ENCODE measurements at regions not wholly inside any gene's neighbourhood (a gene's known extent, or its start where the extent isn't known, plus 50 kb on each side); places are given as distances from the start of the nearest gene placed in this dataset.
"Not testable (repeated sequence)": the region's sequence is repeated elsewhere in the genome, so short reads cannot be mapped to it uniquely, and the experiment has no call there.

GRCh38 chr9:96062031-96062430, 186.5 kb downstream of the ERCC6L2 start:
- DNase-seq = no peak

GRCh38 chr9:96061293-96061987, 185.9 kb downstream of the ERCC6L2 start:
- DNase-seq = peak; percentile 29

DNA sequence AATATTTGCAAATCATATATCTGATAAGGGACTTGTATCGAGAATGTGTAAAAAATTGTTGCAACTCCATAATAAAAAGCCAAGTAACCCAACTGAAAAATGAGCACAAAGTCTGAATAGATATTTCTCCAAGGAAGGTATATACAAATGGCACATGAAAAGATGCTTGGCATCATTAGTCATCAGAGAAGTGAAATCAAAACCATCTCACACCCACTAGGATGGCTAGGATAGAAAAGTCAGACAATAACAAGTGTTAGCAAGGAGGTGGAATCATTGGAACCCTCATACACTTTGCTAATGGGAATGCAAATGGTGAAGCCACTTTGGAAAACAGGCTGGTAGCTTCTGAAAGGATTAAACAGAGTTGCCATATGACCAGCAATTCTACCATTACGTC, 182.7 kb downstream of the ERCC6L2 start:
- DNase-seq = no peak

GRCh38 chr9:96057155-96057554, 181.7 kb downstream of the ERCC6L2 start:
- no peak for DNase-seq

- no peak for DNase-seq
These were observed 180.7 kb downstream of the ERCC6L2 start for GRCh38 chr9:96056226-96056625.

- not testable (repeated sequence) for DNase-seq
These were observed 178.8 kb downstream of the ERCC6L2 start for GRCh38 chr9:96054248-96054647.

DNA sequence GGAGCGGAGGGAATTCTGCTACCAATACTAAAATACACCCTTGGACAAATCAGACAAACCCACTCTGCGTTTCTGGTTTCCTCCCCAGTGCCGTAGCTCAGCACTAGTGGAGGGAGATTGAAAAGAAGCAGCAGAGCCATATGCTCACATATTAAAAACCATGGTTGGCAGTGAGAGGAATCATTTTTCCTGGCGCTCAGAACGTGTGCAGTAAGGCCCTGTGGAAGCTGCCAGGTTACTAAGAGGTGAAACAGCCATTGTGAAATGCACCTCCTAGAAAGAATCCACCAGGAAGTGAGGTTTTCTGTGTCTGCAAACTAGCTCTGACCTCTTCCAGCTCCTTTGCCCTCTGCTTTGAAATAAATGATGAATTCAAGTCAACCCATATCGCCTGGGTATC, 177.2 kb downstream of the ERCC6L2 start:
- no peak for DNase-seq

- no peak for DNase-seq
These were observed 175.9 kb downstream of the ERCC6L2 start for GRCh38 chr9:96051423-96051822.

- DNase-seq = no peak
These were observed 175.3 kb downstream of the ERCC6L2 start for GRCh38 chr9:96050861-96051155.

DNA sequence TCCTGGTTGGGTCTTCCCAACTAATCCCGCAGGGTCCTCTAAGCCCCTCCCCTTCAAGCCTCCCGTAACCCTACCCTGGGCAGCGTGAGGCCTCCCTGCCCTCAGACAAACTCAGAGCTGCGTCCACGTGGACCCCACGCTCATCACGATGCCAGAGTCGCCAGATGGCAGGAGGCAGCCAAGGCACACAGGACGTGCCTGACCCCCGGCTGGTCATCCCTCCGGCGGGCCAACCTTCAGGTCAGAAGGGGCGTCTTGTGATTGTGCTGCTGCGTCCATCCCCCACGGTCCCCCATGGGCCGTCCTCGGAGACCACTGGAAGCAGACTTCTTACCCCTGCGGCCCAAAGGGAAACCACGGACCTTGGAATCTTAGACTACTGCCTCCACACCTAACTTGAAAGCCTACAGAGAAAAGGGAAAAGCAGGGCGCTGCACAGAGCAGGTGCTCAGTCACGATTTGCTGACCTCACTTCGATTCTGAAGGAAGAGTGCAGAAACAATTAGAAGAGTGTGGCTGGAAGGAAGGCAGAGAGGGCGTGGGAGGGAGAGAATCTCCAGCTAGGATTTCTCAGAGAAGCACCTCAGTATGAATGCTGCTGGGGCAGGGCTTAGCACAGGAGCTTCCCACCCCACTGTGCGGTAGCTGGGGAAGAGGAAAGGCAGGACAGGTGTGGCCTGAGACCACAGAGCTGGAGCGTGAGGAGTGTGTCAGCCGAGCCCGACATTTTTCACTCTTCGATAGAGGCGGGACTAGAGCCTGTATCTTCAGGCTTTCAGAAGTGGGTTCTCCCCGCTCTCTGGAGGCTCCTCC, 174.8 kb downstream of the ERCC6L2 start:
- DNase-seq = no peak

DNA sequence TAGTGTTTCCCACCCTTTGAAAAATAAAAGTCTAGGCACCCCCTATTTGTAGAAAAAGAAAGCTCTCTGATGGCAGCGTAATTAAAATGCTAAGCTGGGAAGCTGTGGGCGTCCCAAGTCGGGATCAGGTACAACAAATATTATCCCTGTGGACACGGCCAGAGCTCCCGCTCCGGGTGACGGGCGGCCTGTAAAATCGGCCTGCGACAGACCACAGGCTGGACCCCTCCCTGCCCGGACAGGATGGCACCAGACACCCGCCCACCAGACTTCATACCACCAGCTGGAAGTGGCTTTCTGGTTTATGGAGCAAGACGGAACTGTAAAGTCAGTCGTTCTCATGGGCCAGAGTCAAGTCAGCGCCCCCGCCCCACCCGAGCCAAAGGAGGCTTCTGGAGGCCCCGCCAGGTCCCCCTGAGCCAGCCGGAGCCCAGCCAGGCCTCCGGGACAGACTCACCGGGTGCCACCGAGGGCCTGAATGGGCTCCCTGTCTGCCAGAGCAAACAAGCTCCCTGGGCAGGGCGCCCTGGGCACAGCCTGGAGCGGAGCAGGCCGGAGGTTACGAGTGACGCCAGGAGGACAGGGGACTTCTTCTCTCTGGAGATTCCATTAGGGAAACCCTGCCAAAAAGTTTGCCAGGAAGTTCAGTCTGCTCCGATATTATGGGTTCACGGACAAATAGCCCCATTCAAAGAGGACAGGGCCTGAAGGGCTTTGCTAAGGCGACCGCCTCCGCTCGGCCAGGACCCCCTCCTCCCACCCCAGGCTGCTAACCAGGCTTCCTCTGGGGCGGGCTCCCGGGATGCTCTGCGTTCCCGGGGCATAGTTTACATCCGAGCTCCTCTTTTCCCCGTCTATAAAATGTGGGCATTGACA, 173.7 kb downstream of the ERCC6L2 start:
- no peak for DNase-seq

DNA sequence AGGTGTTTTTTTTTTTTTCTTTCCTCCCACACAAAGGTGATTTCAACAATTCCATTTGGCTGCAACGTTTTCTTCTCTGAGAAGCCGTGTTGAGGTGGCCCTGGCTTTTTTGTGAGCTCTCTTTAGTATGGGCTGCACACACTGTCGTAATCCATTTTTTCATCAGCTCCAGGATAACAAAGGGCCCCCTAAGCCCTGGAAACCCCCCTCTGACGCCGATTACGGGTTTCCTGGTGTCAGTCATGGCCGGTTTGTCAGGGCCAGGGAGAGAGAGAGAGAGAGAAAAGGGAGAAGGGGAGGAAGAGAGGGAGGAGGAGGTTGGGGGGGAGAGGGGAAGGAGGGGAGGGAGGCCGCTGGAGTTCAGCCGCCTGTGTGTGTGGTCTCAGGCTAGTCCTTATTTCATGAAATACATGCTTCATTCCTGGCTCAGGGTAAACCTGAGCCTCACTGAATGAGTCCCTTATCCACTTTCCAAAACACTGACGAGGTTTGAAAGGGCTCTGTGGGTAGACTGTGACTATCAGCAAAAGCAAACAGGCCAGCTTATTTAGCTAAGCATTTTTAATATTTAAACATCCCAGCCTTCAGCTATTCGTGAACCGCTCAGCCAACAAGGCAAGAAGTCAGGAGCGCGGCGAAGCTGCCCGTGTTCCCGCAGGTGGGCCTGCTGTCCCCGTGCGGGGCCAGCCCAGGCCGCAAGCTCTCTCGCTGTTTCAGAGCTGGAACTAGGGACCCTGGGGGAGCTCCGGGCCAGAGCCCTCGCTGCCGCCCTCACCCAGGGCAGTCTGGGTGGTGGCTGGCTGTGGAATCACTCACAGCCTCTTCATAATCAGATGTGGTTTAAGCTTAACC, 172.8 kb downstream of the ERCC6L2 start:
- DNase-seq = no peak

DNA sequence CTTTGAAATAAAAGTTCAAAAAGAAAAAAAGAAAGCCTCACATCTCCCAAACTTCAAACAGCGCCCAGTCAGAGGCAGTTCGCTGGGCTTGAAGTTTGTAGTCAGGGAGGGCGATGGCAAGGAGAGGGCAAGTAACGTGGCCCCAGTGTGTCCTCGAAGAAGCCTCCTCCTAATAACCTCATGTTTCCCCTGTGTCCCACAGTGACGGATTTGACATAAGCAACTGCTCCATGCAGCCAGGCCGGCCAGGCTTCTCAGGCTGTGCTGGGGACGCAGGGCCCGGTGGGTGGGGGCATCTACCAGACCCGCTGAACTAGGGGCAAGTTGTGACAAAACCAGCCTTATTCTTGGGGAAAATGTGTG, 172.2 kb downstream of the ERCC6L2 start:
- DNase-seq = no peak

DNA sequence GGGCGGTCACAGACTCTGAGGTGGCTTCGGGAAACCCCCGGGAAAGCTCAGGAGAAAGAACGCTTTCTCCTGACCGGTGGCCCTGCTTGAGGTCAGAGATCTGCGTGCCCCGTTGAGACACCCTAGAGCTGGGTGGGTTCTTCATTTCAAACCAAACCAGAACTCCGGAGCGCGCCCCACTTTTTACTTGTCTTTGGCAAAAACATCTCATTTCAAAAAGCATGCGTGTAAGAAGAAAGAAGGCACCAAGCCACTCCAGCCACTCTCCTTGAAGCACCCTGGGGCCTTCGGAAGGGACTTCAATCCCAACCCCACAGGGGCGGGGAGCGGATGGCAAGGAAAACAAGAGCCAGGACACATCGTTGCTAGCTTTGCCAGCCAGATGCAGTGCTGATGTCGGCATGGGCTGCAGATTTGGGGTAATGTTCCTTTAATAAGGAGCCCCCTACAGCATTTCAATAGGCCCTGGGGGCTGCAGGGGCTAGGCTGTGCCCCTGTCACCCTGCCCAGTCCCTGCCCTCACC, 171.7 kb downstream of the ERCC6L2 start:
- no peak for DNase-seq

DNA sequence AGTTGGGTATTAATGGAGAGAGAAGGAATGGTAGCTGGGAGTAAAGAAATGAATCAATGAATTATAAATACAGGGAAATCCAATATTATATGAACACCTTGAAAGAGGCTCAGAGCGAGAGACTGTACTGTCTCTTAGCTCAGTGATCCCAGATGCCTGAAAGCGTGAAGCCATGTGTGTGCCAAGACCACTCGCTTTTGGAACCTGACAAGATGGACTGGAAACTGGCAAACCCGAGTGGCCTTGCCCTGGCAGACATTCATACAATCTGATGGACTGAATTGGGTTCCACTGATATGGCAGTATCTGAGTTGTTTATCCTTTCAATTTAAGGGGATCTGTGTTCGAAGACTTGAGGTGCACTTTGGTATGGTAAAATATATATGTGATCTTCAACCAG, 170.3 kb downstream of the ERCC6L2 start:
- no peak for DNase-seq

DNA sequence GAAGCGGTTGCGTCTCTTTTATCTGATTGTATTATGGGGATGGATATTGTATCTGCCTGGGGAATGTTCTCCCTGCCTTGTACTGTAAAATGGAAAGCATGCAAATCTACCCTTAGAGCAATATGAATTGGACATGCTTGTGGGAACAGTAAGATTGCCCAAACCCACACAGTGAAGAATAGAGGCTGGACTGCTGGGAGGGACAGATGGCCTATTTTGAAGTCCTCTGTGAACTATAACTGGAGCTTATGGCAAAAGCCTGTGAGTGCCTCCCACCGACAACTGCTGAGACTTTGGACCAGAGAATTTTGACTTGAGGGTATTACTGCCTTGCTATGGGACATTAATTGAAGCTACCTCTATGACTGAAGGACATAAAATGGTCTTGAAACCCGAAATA, 168.9 kb downstream of the ERCC6L2 start:
- DNase-seq = no peak

DNA sequence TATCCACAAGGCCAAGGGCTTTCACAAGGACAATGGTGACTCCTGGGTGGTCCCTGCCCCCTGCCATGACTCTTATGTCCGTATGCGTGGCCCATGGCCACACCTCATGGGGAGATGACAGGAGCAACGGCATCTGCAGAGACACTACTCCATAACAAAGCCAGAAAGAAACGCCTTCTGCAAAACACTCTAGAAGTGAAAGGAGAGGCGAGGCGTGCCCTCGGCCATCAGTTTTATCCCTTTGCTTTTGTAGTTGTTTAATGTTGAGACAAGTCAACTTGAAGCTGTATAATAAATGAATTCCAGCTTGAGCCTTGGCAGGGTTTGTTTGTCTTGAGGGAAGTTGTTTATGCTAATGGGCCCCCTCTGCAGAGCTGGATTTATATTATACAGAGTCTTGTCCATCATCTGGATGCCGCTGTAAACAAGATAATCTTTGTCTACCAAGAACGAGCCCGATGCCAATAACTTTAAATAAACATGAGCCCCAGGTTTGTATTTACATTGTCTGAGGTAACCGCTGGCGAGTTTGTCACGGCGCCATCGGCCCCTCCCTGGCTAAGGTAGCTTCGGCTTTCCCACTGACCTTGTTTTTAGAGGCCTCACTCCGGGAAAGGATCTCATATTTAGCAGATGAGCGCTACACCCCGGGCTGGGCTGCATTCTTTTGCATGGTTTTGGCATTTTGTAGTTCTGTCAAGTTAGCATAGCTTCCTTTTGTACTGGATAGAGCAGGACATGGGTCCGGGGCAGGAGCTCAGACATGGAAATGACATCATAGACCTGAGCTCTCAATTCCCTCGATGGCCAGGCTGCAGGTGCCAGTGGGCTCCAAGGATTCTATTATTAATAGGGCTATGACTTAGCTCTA, 165.3 kb downstream of the ERCC6L2 start:
- peak; percentile 44 for DNase-seq

GRCh38 chr9:96038914-96039313, 163.4 kb downstream of the ERCC6L2 start:
- no peak for DNase-seq

- no peak for DNase-seq
These were observed 162.8 kb downstream of the ERCC6L2 start for GRCh38 chr9:96038271-96038670.

DNA sequence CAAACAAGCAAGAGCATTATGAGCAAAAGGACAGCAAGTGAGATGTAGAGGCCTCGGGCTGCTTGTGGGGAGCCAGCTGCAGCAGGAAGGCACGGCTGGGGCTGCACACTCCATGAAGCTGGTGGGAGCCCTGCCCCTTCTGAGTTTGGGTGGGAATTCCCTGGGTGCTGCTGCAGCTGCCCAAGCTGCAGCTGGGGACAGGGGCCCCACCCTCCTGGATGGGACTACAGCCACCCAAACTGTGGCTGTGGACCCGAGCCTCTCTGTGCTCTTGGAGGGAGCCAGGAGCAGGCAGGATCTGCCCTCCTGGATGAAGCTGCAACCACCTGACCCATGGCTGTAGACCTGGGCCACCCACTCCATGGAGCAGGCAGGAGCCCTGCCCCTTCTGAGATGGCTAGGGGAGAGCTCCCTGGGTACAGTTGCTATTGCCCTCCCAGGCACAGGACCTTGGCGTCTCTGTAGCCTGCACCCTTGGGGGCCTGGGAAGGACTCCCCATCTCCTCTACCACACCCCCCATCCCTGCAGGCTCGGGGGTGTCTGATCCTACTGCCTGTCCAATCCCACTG, 159.1 kb downstream of the ERCC6L2 start:
- no peak for DNase-seq

DNA sequence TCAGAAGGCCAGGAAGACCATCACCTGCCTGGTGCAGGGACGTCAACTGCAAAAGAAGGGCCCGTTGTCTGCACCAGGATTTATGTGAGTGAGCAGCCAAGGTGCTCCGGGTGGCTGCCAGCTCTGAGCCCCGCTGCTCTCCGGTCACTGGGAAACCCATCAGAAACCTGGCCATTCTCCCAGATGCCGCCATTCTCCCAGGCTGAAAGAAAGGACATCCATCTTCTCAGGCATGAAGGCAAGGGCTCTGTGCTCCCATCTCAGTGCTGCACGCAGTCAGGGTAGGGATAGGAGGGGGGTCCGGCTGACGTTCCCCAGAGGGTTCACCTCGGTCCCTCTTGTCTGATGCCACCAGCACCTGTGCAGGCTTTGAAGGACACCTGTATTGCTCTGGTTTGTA, 158.4 kb downstream of the ERCC6L2 start:
- no peak for DNase-seq

All from DMS53 (cell line).